HCT116 (cell line): ENCODE measurements at regions not wholly inside any gene's neighbourhood (a gene's known extent, or its start where the extent isn't known, plus 50 kb on each side); places are given as distances from the start of the nearest gene placed in this dataset.

Source experiments
- ATAC-seq: fragments of 200-7000 bp; cut with Tn5 transposase; 2 replicates; pipeline ENCODE4 v1.9.1; 2020; ENCODE audit warnings: mild to moderate bottlenecking, moderate library complexity
- BruUV-seq: library from RNA; stranded (reverse); fragments of 400-500 nt; replicated peaks from 2 replicates; lab custom pipeline; 2021; lab: Mats Ljungman, UMichigan
- CTCF ChIA-PET: fragments of 300-600 bp; sonication (Branson Sonifier 250); formaldehyde crosslinking; loops from one replicate; lab custom pipeline; 2021; ENCODE audit warnings: antibody characterized with exemption; lab: Charles Lee
- POLR2A ChIA-PET: fragments of 300-600, 350-600 bp; sonication (Branson Sonifier 250); formaldehyde crosslinking; loops from one replicate; lab custom pipeline; 2021; ENCODE audit warnings: antibody characterized with exemption; lab: Charles Lee
- RAD21 ChIA-PET, 2 experiments: fragments of 300-600 bp; sonication (Branson Sonifier 250); formaldehyde crosslinking; loops; one replicate each; lab custom pipeline; 2023; ENCODE audit warnings: low total read pairs in 2 of 2; ENCODE audit not compliant: uncharacterized antibody in 2 of 2, unreplicated experiment in 2 of 2, low non-redundant PET in 1 of 2; lab: Charles Lee
- DNase-seq: peaks from one replicate; pipeline ENCODE4 v3.0.0-alpha.2; 2010; ENCODE audit warnings: low read depth, low spot score
- H2AFZ ChIP-seq: fragments of 200-600 bp; shearing (Covaris generic), sonication (generic); 2 replicates; pipeline ENCODE4 v1.6.1; 2017; ENCODE audit warnings: low read depth, mixed run types, mixed read lengths, antibody characterized with exemption, low read length; ENCODE audit not compliant: poor library complexity, severe bottlenecking
- H3K27ac ChIP-seq: 2 replicates; pipeline ENCODE4 v1.5.1; 2012; ENCODE audit warnings: low read depth, low read length
- H3K27me3 ChIP-seq: fragments of 200-600 bp; sonication (generic); 2 replicates; pipeline ENCODE4 v1.6.1; 2016; ENCODE audit warnings: mixed run types, low read length, mixed read lengths; ENCODE audit not compliant: insufficient read depth
- H3K36me3 ChIP-seq, 2 experiments: fragments of 200-500 bp in 1 of 2; fragments of 200-600 bp in 1 of 2; sonication (Bioruptor generic) in 1 of 2; sonication (generic) in 1 of 2; 2 replicates each; pipeline versions ENCODE4 v1.5.1 to v1.6.1; 2014 to 2016; ENCODE audit warnings: low read length in 2 of 2, inconsistent platforms in 1 of 2, mixed read lengths in 1 of 2, mixed run types in 1 of 2; ENCODE audit not compliant: insufficient read depth in 2 of 2, control insufficient read depth in 1 of 2
- H3K4me1 ChIP-seq, 2 experiments: fragments of 200-600 bp in 1 of 2; sonication (generic) in 1 of 2; 2 replicates each; pipeline versions ENCODE4 v1.5.1 to v1.6.1; 2012 to 2017; ENCODE audit warnings: low read length in 2 of 2, inconsistent platforms in 1 of 2, mild to moderate bottlenecking in 1 of 2, mixed read lengths in 1 of 2, mixed run types in 1 of 2, moderate library complexity in 1 of 2; ENCODE audit not compliant: insufficient read depth in 2 of 2, control insufficient read depth in 1 of 2
- H3K4me2 ChIP-seq: fragments of 200-600 bp; sonication (generic); 2 replicates; pipeline ENCODE4 v1.6.1; 2017; ENCODE audit warnings: mixed run types, low read length, mixed read lengths
- H3K4me3 ChIP-seq, 2 experiments: fragments of 200-600 bp in 1 of 2; sonication (generic) in 1 of 2; replicated peaks in 1 of 2; 2 replicates each; pipeline ENCODE4 v1.5.1; 2011 to 2016; ENCODE audit warnings: low read length in 2 of 2, control low read depth in 1 of 2, low read depth in 1 of 2, mild to moderate bottlenecking in 1 of 2, mixed read lengths in 1 of 2, mixed run types in 1 of 2
- H3K79me2 ChIP-seq: fragments of 200-600 bp; sonication (generic); 2 replicates; pipeline ENCODE4 v1.6.1; 2017; ENCODE audit warnings: mild to moderate bottlenecking, mixed run types, low read length, moderate library complexity, mixed read lengths; ENCODE audit not compliant: insufficient read depth
- H3K9ac ChIP-seq: fragments of 200-600 bp; sonication (generic); 2 replicates; pipeline ENCODE4 v1.6.1; 2016; ENCODE audit warnings: low read length, mixed read lengths
- H3K9me2 ChIP-seq: fragments of 200-600 bp; sonication (generic), shearing (Covaris generic); 2 replicates; pipeline ENCODE4 v1.6.1; 2017; ENCODE audit warnings: mixed run types, mild to moderate bottlenecking, moderate library complexity; ENCODE audit not compliant: insufficient read depth
- H3K9me3 ChIP-seq, 2 experiments: fragments of 200-500 bp in 1 of 2; fragments of 200-600 bp in 1 of 2; sonication (Bioruptor generic) in 1 of 2; sonication (generic) in 1 of 2; 2 replicates each; pipeline ENCODE4 v1.6.1; 2014 to 2017; ENCODE audit warnings: low read length in 2 of 2, mixed read lengths in 2 of 2, inconsistent platforms in 1 of 2, low read depth in 1 of 2, mild to moderate bottlenecking in 1 of 2, mixed run types in 1 of 2, moderate library complexity in 1 of 2; ENCODE audit not compliant: control insufficient read depth in 1 of 2, insufficient read depth in 1 of 2
- H4K20me1 ChIP-seq: fragments of 200-600 bp; sonication (generic), shearing (Covaris generic); 2 replicates; pipeline ENCODE4 v1.6.1; 2017; ENCODE audit warnings: mixed run types, mild to moderate bottlenecking, moderate library complexity; ENCODE audit not compliant: insufficient read depth
- EGR1 ChIP-seq: IDR thresholded peaks from 2 replicates; pipeline ENCODE4 v1.6.1; 2012; ENCODE audit warnings: low read depth
- EZH2phosphoT487 ChIP-seq: fragments of 200-600 bp; IDR thresholded peaks from 2 replicates; pipeline ENCODE4 v1.6.1; 2018; ENCODE audit warnings: antibody characterized with exemption, borderline replicate concordance
- TCF7L2 ChIP-seq: IDR thresholded peaks from 2 replicates; pipeline ENCODE4 v1.7.0; 2011; ENCODE audit warnings: borderline replicate concordance, inconsistent platforms; ENCODE audit not compliant: insufficient read depth, insufficient read length; ENCODE audit errors: extremely low read depth
- intact Hi-C: fragments of 100-400 bp; cut with micrococcal nuclease; formaldehyde crosslinking; loops from 2 replicates; pipeline ENCODE4 v1.10.0; 2022
- TF ChIP-seq, protein P1 (sequence below): IDR thresholded peaks from 2 replicates; pipeline ENCODE4 v1.6.1; 2012; ENCODE audit warnings: low read depth
- TF ChIP-seq, protein P2 (sequence below): IDR thresholded peaks from 2 replicates; pipeline ENCODE4 v1.6.1; 2012
- TF ChIP-seq, protein P3 (sequence below): IDR thresholded peaks from 2 replicates; pipeline ENCODE4 v1.6.1; 2012

DNA sequence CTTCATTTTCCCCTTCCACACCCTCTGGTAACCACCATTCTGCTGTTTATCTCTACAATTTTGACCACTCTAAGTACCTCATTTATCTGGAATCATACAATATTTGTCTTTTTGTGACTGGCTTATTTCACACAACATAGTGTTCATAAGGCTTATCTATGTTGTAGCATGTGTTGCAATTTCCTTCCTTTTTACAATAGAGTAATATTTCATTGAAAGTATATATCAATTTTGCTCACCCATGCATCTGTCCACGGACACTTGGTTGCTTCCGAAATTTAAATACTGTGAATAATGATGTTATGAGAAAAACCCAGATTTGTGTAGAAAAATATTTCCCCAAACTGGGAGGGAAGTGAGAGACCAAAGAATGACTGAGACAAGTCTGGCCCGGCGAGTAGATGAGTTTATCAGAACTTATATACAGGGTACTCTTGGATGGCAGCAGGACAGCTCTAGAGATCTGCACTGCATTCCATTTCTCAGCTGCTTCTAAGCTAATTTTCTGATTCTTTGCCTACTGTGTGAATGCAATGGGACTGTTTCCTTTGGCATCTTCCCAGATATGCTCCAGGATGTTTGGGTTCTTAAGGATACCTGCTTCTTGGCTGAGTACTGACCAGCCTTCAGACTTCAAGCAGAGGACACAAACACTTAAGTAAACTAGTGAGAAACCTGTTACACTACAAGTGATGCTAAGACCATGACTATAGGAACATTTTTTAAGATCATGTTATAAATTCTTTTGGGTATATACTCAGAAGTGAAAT, 834.0 kb upstream of the PCDH9 start (continued):
- TF ChIP-seq TCF7L2 (no peak), EGR1 (no peak), EZH2phosphoT487 (no peak)
- TF ChIP-seq, protein P1, sequence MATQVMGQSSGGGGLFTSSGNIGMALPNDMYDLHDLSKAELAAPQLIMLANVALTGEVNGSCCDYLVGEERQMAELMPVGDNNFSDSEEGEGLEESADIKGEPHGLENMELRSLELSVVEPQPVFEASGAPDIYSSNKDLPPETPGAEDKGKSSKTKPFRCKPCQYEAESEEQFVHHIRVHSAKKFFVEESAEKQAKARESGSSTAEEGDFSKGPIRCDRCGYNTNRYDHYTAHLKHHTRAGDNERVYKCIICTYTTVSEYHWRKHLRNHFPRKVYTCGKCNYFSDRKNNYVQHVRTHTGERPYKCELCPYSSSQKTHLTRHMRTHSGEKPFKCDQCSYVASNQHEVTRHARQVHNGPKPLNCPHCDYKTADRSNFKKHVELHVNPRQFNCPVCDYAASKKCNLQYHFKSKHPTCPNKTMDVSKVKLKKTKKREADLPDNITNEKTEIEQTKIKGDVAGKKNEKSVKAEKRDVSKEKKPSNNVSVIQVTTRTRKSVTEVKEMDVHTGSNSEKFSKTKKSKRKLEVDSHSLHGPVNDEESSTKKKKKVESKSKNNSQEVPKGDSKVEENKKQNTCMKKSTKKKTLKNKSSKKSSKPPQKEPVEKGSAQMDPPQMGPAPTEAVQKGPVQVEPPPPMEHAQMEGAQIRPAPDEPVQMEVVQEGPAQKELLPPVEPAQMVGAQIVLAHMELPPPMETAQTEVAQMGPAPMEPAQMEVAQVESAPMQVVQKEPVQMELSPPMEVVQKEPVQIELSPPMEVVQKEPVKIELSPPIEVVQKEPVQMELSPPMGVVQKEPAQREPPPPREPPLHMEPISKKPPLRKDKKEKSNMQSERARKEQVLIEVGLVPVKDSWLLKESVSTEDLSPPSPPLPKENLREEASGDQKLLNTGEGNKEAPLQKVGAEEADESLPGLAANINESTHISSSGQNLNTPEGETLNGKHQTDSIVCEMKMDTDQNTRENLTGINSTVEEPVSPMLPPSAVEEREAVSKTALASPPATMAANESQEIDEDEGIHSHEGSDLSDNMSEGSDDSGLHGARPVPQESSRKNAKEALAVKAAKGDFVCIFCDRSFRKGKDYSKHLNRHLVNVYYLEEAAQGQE = no peak
- TF ChIP-seq, protein P2, sequence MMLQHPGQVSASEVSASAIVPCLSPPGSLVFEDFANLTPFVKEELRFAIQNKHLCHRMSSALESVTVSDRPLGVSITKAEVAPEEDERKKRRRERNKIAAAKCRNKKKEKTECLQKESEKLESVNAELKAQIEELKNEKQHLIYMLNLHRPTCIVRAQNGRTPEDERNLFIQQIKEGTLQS = no peak

DNA sequence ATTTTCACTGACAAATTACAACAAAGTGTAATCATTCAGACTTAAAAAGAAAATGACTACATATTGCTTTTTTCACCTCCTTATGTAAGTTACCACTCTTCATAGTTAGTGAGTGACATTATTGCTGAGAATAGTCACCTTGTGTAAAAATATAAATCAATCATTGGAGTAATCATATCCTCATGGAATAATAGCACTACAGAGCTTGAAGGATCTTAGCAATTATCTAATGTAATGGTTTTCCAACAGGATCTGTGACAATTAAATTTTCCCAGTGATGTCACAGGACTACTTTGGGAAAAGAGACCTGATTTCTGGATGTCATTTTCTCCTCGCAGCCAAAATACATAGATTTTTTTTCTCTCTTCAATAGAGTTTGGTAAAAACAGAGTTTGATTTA, 833.0 kb upstream of the PCDH9 start:
- no peak overlapping the region for H3K9ac ChIP-seq

More for the DNA sequence above, 833.0 kb upstream of the PCDH9 start:
- BruUV-seq = no TSS peak
- TF ChIP-seq, protein P3, sequence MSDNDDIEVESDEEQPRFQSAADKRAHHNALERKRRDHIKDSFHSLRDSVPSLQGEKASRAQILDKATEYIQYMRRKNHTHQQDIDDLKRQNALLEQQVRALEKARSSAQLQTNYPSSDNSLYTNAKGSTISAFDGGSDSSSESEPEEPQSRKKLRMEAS = no peak
- H4K20me1 ChIP-seq = no peaks in the 10 kb centered on the region
- ChIA-PET CTCF (no interaction called here), RAD21 (no interaction called here), POLR2A (no interaction called here)
- H3K27me3 ChIP-seq = no peaks in the 10 kb centered on the region
- H3K4me1 ChIP-seq = no peaks in the 10 kb centered on the region
- no peak overlapping the region for H2AFZ ChIP-seq
- peaks cover 0 to 4% of the 10 kb centered on the region in 2 experiments; a peak in 1 of 4 replicates for H3K9me3 ChIP-seq
- H3K27ac ChIP-seq = no peak overlapping the region
- H3K79me2 ChIP-seq = no peaks in the 10 kb centered on the region
- ATAC-seq = no peak
- no peak overlapping the region for H3K4me2 ChIP-seq
- intact Hi-C loops = no loop called here
- H3K36me3 ChIP-seq = no peaks in the 10 kb centered on the region
- DNase-seq = no peak
- no peak overlapping the region for H3K4me3 ChIP-seq
- no peaks in the 10 kb centered on the region for H3K9me2 ChIP-seq
